ENCODE measurements at regions not wholly inside any gene's neighbourhood (a gene's known extent, or its start where the extent isn't known, plus 50 kb on each side); places are given as distances from the start of the nearest gene placed in this dataset.
A peak's percentile ranks its signal among the peaks of the same experiment; 100 is the strongest.

- ChIA-PET POLR2A (no interaction called here), CTCF (interaction anchor here (0.5 to 1.3 kb wide), 2 partner anchors 10 to 29 kb away, joined by 3 to 4 read pairs; no protein-coding TSS in a partner anchor)
- peaks cover 4% of the 10 kb centered on the region for H3K27me3 ChIP-seq (ENCODE audit: control insufficient read depth, insufficient read depth, low read length)
- in situ Hi-C loops (cut with HindIII; ENCODE audit: low pct_unique_long_range_greater_than_20kb, low sequenced_read_pairs) = no loop called here
- H3K4me1 ChIP-seq (ENCODE audit: control insufficient read depth, insufficient read depth, low read length) = no peaks in the 10 kb centered on the region
- ATAC-seq (peak; percentile 91), DNase-seq (ENCODE audit: low read depth, low spot score) (peak; percentile 50)
- no peaks in the 10 kb centered on the region for H3K9me3 ChIP-seq (ENCODE audit: control insufficient read depth, insufficient read depth, low read depth, low read length)
- no peaks in the 10 kb centered on the region for H3K36me3 ChIP-seq (ENCODE audit: control insufficient read depth, insufficient read depth, low read length)
- intact Hi-C loops (cut with micrococcal nuclease; ENCODE audit: unreplicated experiment) = loop anchor here (10.0 kb wide), 1 partner anchor 370 kb away; no protein-coding TSS in a partner anchor
- BruUV-seq (replicated peaks) = no TSS peak
- no peak for TF ChIP-seq POLR2AphosphoS5 (IDR thresholded peaks at IDR 0.05; ENCODE audit: low read depth, low read length)
- no peak for TF ChIP-seq SIN3A (IDR thresholded peaks at IDR 0.05; ENCODE audit: borderline replicate concordance, insufficient read depth, low read depth, low read length)
- TF ChIP-seq, protein P1, sequence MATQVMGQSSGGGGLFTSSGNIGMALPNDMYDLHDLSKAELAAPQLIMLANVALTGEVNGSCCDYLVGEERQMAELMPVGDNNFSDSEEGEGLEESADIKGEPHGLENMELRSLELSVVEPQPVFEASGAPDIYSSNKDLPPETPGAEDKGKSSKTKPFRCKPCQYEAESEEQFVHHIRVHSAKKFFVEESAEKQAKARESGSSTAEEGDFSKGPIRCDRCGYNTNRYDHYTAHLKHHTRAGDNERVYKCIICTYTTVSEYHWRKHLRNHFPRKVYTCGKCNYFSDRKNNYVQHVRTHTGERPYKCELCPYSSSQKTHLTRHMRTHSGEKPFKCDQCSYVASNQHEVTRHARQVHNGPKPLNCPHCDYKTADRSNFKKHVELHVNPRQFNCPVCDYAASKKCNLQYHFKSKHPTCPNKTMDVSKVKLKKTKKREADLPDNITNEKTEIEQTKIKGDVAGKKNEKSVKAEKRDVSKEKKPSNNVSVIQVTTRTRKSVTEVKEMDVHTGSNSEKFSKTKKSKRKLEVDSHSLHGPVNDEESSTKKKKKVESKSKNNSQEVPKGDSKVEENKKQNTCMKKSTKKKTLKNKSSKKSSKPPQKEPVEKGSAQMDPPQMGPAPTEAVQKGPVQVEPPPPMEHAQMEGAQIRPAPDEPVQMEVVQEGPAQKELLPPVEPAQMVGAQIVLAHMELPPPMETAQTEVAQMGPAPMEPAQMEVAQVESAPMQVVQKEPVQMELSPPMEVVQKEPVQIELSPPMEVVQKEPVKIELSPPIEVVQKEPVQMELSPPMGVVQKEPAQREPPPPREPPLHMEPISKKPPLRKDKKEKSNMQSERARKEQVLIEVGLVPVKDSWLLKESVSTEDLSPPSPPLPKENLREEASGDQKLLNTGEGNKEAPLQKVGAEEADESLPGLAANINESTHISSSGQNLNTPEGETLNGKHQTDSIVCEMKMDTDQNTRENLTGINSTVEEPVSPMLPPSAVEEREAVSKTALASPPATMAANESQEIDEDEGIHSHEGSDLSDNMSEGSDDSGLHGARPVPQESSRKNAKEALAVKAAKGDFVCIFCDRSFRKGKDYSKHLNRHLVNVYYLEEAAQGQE (IDR thresholded peaks at IDR 0.05; ENCODE audit: insufficient read depth in 1 of 2, low read depth in 2 of 2, low read length in 1 of 2) = no peak
- TF ChIP-seq, protein P2, sequence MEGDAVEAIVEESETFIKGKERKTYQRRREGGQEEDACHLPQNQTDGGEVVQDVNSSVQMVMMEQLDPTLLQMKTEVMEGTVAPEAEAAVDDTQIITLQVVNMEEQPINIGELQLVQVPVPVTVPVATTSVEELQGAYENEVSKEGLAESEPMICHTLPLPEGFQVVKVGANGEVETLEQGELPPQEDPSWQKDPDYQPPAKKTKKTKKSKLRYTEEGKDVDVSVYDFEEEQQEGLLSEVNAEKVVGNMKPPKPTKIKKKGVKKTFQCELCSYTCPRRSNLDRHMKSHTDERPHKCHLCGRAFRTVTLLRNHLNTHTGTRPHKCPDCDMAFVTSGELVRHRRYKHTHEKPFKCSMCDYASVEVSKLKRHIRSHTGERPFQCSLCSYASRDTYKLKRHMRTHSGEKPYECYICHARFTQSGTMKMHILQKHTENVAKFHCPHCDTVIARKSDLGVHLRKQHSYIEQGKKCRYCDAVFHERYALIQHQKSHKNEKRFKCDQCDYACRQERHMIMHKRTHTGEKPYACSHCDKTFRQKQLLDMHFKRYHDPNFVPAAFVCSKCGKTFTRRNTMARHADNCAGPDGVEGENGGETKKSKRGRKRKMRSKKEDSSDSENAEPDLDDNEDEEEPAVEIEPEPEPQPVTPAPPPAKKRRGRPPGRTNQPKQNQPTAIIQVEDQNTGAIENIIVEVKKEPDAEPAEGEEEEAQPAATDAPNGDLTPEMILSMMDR (IDR thresholded peaks at IDR 0.05) = peak; percentile 92
- no peak for TF ChIP-seq TCF7L2 (IDR thresholded peaks at IDR 0.05; ENCODE audit: low read depth, low read length)
- no peak overlapping the region for H3K4me3 ChIP-seq (ENCODE audit: low read depth in 2 of 2, low read length in 2 of 2)
- no peak overlapping the region for H3K27ac ChIP-seq (ENCODE audit: low read length)
These were observed 69.2 kb upstream of the CES5A start for GRCh38 chr16:55944377-55944802.

- H3K4me1 ChIP-seq (ENCODE audit: control insufficient read depth, insufficient read depth, low read length) = no peaks in the 10 kb centered on the region
- BruUV-seq (replicated peaks) = no TSS peak
- H3K4me3 ChIP-seq (ENCODE audit: low read depth in 2 of 2, low read length in 2 of 2) = no peak overlapping the region
- ChIA-PET CTCF (interaction anchor here (1.0 to 1.1 kb wide), 2 partner anchors 18 to 479 kb away, joined by 3 read pairs; no protein-coding TSS in a partner anchor), POLR2A (no interaction called here)
- ATAC-seq = no peak
- in situ Hi-C loops (cut with HindIII; ENCODE audit: low pct_unique_long_range_greater_than_20kb, low sequenced_read_pairs) = no loop called here
- H3K27me3 ChIP-seq (ENCODE audit: control insufficient read depth, insufficient read depth, low read length) = peaks cover 4% of the 10 kb centered on the region
- H3K27ac ChIP-seq (ENCODE audit: low read length) = no peak overlapping the region
- DNase-seq (ENCODE audit: low read depth, low spot score) = no peak
- H3K36me3 ChIP-seq (ENCODE audit: control insufficient read depth, insufficient read depth, low read length) = no peaks in the 10 kb centered on the region
- TF ChIP-seq, protein P1 (IDR thresholded peaks at IDR 0.05; ENCODE audit: insufficient read depth in 1 of 2, low read depth in 2 of 2, low read length in 1 of 2) = no peak
- no peak for TF ChIP-seq SIN3A (IDR thresholded peaks at IDR 0.05; ENCODE audit: borderline replicate concordance, insufficient read depth, low read depth, low read length)
- TF ChIP-seq POLR2AphosphoS5 (IDR thresholded peaks at IDR 0.05; ENCODE audit: low read depth, low read length) = no peak
- no peak for TF ChIP-seq TCF7L2 (IDR thresholded peaks at IDR 0.05; ENCODE audit: low read depth, low read length)
- TF ChIP-seq, protein P2 (IDR thresholded peaks at IDR 0.05) = no peak
- H3K9me3 ChIP-seq (ENCODE audit: control insufficient read depth, insufficient read depth, low read depth, low read length) = no peaks in the 10 kb centered on the region
- intact Hi-C loops (cut with micrococcal nuclease; ENCODE audit: unreplicated experiment) = loop anchor here (10.0 kb wide), 1 partner anchor 372 kb away; no protein-coding TSS in a partner anchor
These were observed 68.1 kb upstream of the CES5A start for GRCh38 chr16:55943267-55943666.
